ENCODE measurements at regions not wholly inside any gene's neighbourhood (a gene's known extent, or its start where the extent isn't known, plus 50 kb on each side); places are given as distances from the start of the nearest gene placed in this dataset.
"Not testable (repeated sequence)": the region's sequence is repeated elsewhere in the genome, so short reads cannot be mapped to it uniquely, and the experiment has no call there.

GRCh38 chr6:140202964-140203515 lies 828.6 kb upstream of the CITED2 start:
- DNase-seq: no peak

GRCh38 chr6:140201787-140202458 lies 827.5 kb upstream of the CITED2 start:
- no peak for DNase-seq

- no peak for DNase-seq
Observed at GRCh38 chr6:140193269-140193668, 818.8 kb upstream of the CITED2 start.

DNA sequence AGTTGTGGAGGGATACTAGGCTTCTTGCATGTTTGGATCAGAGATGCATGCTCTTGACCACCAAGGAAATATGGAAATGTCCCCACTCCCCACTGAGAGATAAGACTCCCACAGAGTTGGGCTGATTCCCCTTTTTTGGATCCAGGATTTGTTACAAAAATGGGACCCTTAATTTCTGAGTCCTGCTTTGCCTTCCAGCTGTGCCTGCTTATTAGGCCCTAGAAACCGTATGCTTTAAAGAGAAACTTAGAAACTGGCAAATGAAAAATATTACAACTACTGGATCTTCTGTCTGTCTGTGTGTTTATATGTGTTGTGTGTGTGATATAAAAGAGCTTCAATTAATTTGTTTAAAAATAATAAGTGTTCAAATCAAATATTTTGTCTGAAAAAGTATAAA lies 817.6 kb upstream of the CITED2 start:
- DNase-seq: no peak

DNA sequence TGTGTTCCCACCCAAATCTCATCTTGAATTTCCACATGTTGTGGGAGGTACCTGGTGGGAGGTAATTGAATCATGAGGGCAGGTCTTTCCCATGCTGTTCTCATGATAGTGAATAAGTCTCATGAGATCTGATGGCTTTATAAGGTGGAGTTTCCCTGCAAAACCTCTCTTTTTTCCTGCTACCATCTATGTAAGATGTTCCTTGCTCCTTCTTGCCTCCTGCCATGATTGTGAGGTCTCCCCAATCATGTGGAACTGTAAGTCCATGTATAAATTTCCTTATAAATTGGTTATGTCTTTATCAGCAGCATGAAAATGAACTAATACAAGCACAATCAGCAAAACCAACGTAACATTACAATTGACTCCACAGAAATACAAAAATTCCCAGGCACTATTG lies 814.8 kb upstream of the CITED2 start:
- DNase-seq: not testable (repeated sequence)

- DNase-seq: no peak
Observed at GRCh38 chr6:140185991-140186390, 811.5 kb upstream of the CITED2 start.

- DNase-seq: no peak
Observed at GRCh38 chr6:140183881-140184280, 809.4 kb upstream of the CITED2 start.

- no peak for DNase-seq
Observed at GRCh38 chr6:140182821-140183220, 808.4 kb upstream of the CITED2 start.

DNA sequence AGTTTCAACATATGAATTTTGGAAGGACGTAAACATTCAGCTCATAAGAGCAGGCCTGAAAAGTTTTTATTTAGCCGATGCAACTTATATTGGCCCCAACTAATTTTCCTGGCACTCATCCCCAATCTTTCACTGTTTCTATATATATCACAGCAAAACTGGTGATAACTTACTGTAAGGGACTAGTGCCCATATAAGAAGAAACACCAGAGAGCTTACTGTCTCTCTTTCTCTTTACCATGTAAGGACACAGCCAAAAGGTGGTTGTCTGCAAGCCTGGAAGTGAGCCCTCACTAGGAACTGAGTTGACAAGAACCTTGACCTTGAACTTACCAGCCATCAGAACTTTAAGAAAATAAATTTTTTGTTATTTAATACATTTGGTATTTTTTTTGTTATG lies 807.4 kb upstream of the CITED2 start:
- no peak for DNase-seq

GRCh38 chr6:140180306-140180705 lies 805.9 kb upstream of the CITED2 start:
- DNase-seq: no peak

DNA sequence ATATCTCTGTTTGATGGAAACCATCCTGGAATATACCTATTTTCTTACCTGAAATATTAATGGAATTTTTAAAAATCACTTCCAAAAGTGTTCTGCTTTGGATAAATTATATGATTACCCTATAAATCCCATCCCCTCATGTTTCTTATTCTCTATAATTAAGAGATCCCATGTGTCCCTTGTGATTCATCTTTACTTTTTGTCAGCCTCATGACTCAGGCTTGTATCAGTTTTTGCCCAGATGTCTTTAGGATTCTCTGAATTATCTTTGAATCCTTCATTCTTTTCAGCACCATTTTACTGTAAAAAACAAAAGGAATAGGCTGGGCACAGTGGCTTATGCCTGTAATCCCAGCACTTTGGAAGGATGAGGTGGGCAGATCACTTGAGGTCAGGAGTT lies 804.5 kb upstream of the CITED2 start:
- no peak for DNase-seq

- DNase-seq: no peak
Observed at GRCh38 chr6:140178520-140178919, 804.1 kb upstream of the CITED2 start.

DNA sequence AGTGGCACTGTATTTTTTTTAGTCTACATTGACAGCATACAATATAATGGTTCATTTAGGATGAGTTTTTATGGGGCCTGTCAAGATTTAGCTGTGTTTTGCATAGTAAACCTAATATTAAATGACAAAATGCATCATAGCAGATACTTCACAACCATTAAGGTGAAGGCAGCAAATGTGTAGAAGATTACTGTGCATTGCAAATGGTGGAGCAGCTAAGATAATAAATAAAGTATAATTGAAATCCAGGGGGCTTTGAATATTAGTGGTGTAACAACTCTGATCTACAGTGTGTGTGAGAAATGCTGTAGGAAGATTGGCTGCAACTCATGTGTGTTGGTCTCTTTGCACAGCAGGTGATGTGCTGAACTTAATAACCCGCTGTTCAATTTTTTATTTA lies 801.9 kb upstream of the CITED2 start:
- no peak for DNase-seq

GRCh38 chr6:140175486-140175885 lies 801.0 kb upstream of the CITED2 start:
- DNase-seq: no peak

- no peak for DNase-seq
Observed at GRCh38 chr6:140174524-140174923, 800.1 kb upstream of the CITED2 start.

GRCh38 chr6:140168365-140168764 lies 793.9 kb upstream of the CITED2 start:
- DNase-seq: no peak

- DNase-seq: no peak
Observed at GRCh38 chr6:140160909-140161308, 786.5 kb upstream of the CITED2 start.

DNA sequence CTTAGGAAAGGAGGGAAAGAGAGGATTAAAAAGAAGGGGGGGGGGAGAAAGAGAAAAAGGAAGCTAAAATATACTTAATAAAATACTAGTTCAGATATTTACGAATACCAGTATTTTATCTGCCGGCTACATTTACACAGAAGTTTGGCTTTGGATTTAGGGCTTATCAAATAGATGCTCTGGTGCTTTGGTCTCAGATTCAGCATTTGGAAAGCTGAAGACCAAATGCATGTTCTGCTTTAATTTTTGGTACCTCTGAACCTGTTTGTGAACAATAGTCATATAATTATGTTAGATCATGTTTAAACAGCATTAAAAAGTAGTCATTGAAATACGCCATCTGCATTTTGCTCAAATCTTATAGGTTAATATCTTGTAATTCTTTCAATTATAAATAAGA lies 786.0 kb upstream of the CITED2 start:
- no peak for DNase-seq

DNA sequence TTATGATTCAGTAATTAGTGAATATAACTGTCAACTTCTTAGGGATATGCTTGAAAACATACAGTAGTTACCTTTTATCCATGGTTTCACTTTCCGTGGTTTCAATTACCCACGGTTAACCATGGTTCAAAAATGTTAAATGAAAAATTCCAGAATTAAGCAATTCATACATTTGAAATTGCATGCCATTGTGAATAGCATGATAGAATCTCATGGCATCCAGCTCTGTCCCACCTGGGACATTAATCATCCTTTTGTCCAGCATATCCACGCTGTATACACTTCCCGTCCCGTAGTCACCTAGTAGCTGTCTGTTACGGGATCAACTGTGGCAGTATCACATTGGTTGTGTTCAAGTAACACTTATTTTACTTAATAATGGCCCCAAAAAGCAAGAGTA lies 781.7 kb upstream of the CITED2 start:
- DNase-seq: no peak

DNA sequence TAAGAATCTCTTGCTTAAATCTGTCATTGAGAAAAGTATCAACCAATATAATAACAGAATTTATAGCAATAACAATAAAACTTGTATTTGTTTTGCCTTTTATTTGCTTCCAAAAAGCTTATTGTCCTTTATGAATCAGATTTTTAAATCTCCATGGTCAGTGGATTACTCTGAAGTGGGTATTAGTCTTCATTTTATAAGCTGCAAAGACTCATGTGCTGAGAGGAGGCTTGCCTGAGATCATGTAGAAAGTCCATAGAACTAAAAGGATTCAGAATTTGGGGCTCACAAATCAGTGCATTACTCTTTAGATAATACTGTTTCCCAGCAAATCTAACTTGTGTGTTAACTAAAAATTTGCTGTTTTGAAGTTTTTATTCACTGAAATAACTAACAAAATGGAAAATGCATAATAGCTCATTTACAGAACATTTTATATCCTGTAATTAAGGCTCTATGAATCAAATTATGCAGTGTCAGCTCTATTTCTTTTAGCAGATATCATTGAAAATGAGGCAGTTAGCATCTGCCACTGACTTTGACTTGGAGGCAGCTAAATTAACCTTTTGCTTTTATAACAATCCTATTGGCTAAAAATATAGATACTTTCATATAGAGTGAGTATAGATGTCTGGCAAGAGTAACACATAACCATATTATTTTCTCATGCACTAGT lies 781.1 kb upstream of the CITED2 start:
- no peak for DNase-seq

DNA sequence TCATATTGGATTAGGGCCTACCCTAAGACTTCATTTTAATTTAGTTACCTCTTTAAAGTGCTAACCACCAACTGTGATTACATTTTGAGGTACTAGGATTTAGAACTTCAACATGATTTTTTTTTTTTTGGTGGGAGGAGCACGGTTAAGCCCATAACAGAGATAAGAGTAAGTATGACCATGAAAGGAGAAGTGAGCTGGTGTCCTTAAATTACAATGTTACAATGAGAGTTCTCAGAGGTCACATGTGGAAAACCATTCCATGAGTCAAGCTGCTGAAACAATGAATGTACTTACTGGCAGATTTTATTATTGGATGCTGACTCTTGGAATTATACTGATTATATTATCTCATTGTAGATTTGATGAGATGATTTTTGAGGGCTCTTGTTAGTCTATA lies 779.3 kb upstream of the CITED2 start:
- DNase-seq: no peak

- DNase-seq: not testable (repeated sequence)
Observed at GRCh38 chr6:140147825-140148814, 773.7 kb upstream of the CITED2 start.

DNA sequence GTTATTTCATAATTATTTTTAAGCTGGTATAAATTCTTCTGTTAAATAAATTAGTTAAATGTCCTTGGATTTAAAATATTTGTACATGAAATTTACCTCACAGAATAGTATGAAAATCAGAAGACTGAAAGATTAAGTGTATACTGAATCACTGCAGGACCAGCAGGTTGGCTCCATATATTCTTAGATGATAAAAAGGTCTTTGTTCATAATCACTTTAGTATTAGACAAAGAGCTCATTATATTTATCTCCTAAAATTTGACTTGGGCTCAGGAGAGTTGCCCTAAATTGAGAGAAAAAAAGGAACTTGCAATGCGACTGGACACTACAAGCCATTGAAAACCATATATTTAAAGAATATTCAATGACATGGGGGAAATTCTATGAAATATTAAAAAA lies 766.4 kb upstream of the CITED2 start:
- no peak for DNase-seq

Data from midbrain (tissue), 1 donor.